Activated T-helper 17 cell treated with anti-CD3 and anti-CD28 coated beads, Interleukin-2, amount 50 U/mL, for 72 hours (primary cell): ENCODE measurements at regions not wholly inside any gene's neighbourhood (a gene's known extent, or its start where the extent isn't known, plus 50 kb on each side); places are given as distances from the start of the nearest gene placed in this dataset.

Experiments used
- ATAC-seq: fragments of 150-1000 bp; cut with Tn5 transposase; replicated peaks from 2 replicates; pipeline ENCODE4 v1.10.0; 2021; ENCODE audit warnings: mild to moderate bottlenecking, moderate library complexity
- H3K27ac Mint-ChIP-seq: one replicate; pipeline ENCODE4 v1.8.0; 2022; ENCODE audit warnings: mixed read lengths
- H3K27me3 Mint-ChIP-seq: one replicate; pipeline ENCODE4 v1.8.0; 2022; ENCODE audit warnings: mixed read lengths
- H3K36me3 Mint-ChIP-seq: one replicate; pipeline ENCODE4 v1.8.0; 2022; ENCODE audit warnings: low read depth, mild to moderate bottlenecking, mixed read lengths
- H3K4me1 Mint-ChIP-seq: one replicate; pipeline ENCODE4 v1.8.0; 2022; ENCODE audit warnings: mixed read lengths
- H3K4me3 Mint-ChIP-seq: one replicate; pipeline ENCODE4 v1.8.0; 2022; ENCODE audit warnings: mild to moderate bottlenecking, mixed read lengths
- H3K9me3 Mint-ChIP-seq: one replicate; pipeline ENCODE4 v1.8.0; 2022; ENCODE audit warnings: mixed read lengths

DNA sequence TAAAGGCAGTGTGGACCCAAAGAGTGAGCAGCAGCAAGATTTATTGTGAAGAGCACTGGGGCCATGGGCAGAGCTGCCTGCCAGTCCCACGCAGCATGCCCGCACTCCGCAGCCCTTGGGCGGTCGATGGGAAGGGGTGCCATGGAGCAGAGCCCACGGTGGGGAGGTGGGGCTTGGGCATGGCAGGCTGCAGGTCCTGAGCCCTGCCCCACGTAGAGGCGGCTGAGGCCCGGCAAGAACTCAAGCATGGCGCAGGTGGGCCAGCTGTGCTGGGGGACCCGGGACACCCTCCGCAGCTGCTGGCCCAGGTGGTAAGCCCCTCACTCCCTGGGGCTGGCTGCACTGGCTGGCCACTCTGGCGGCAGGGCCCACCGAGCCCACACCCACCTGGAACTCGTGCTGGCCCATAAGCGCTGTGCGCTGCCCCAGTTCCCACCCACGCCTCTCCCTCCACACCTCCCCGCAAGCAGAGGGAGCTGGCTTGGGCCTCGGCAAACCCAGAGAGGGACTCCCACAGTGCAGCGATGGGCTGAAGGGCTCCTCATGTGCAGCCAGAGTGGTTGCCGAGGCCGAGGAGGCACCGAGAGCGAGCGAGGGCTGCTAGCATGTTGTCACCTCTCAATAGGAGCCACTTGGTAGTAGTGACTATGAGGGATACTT lies 1218.8 kb upstream of the EPHA6 start:
- no peaks in the 10 kb centered on the region for H3K4me1 Mint-ChIP-seq
- no peaks in the 10 kb centered on the region for H3K36me3 Mint-ChIP-seq
- H3K4me3 Mint-ChIP-seq, result no peak overlapping the region
- no peak for ATAC-seq
- H3K9me3 Mint-ChIP-seq, result no peaks in the 10 kb centered on the region
- H3K27me3 Mint-ChIP-seq, result no peaks in the 10 kb centered on the region
- no peak overlapping the region for H3K27ac Mint-ChIP-seq

DNA sequence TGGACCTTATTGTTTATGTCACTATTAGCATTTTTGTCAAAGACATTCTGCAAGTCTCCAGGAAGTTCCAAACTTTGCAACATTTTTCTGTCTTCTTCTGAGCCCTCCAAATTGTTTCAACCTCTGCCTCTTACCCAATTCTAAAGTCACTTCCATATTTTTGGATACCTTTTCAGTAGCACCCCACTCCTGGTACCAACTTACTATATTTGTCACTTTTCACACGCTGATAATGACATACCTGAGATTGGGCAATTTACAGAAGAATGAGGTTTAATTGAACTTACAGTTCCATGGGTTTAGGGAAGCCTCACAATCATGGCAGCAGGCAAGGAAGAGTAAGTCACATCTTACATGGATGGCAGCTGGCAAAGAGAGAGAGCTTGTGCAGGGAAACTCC lies 1206.5 kb upstream of the EPHA6 start:
- no peak overlapping the region for H3K4me3 Mint-ChIP-seq
- no peak for ATAC-seq

DNA sequence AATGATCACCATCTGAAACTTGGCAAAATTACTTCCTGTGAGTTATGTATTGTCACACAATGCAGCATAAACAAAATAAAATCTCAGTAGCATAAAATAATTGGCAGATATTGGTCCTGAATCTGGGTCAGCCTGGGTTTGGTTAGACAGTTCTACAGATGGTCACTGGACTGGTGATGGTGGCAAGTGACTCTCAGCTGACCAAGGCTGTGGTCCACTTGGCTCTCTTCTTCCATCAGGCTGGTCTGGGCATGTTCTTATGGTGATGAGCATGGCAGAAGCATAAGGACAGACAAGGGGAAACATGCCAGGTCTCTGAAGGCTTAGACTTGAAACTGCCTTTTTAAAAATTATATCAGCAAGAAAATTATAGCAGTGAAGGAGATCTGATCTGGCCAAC lies 1205.0 kb upstream of the EPHA6 start:
- Mint-ChIP-seq H3K27ac (no peak overlapping the region), H3K36me3 (no peaks in the 10 kb centered on the region), H3K9me3 (peaks cover 14% of the 10 kb centered on the region), H3K4me1 (no peaks in the 10 kb centered on the region), H3K27me3 (no peaks in the 10 kb centered on the region), H3K4me3 (no peak overlapping the region)
- no peak for ATAC-seq

More for the DNA sequence above, 1206.5 kb upstream of the EPHA6 start:
- Mint-ChIP-seq H3K27me3 (no peaks in the 10 kb centered on the region), H3K9me3 (peaks cover 14% of the 10 kb centered on the region), H3K27ac (no peak overlapping the region), H3K36me3 (no peaks in the 10 kb centered on the region), H3K4me1 (no peaks in the 10 kb centered on the region)

DNA sequence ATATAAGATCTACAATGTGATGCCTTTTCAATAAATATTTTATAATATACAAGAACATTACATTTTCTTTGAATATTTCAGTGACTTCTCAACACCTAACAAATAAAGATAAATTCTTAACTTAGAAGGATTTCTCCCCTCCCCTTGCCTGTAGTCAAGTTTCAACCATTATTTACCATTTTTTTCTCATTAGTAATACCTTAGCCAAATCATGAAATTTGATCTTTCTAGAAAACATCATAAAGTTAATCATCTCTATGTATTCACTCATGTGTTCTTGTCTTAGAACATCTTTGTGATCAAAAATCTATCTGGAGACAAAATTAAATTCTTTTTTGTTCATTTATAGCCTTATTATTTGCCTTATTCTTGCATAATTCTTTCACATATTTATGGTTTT lies 1201.8 kb upstream of the EPHA6 start:
- no peaks in the 10 kb centered on the region for H3K4me1 Mint-ChIP-seq
- H3K36me3 Mint-ChIP-seq, result no peaks in the 10 kb centered on the region

DNA sequence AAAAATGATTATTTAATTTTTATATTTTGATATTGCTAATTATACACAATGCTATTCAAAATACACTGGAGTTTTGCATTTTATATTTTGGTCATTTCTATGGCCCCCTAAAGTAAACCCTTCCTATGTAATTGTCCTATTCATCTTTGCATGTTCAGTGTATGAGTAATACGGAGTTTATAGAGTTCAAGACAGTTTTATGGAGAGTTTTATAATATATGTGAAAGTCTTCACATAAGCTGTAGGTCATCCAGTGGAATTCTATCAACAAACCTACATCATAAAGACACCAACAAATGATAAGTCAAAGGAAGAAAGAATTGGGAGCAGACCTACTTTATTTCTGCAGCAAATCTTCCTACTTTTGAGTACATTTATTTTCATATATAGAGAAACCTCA lies 1200.4 kb upstream of the EPHA6 start:
- no peak overlapping the region for H3K4me3 Mint-ChIP-seq
- H3K4me1 Mint-ChIP-seq, result no peaks in the 10 kb centered on the region
- H3K27ac Mint-ChIP-seq, result no peak overlapping the region
- H3K36me3 Mint-ChIP-seq, result no peaks in the 10 kb centered on the region
- ATAC-seq, result no peak
- H3K27me3 Mint-ChIP-seq, result no peaks in the 10 kb centered on the region
- H3K9me3 Mint-ChIP-seq, result no peaks in the 10 kb centered on the region

More for the DNA sequence above, 1201.8 kb upstream of the EPHA6 start:
- peaks cover 3% of the 10 kb centered on the region for H3K9me3 Mint-ChIP-seq
- no peak overlapping the region for H3K27ac Mint-ChIP-seq
- no peaks in the 10 kb centered on the region for H3K27me3 Mint-ChIP-seq
- ATAC-seq, result no peak
- H3K4me3 Mint-ChIP-seq, result no peak overlapping the region

DNA sequence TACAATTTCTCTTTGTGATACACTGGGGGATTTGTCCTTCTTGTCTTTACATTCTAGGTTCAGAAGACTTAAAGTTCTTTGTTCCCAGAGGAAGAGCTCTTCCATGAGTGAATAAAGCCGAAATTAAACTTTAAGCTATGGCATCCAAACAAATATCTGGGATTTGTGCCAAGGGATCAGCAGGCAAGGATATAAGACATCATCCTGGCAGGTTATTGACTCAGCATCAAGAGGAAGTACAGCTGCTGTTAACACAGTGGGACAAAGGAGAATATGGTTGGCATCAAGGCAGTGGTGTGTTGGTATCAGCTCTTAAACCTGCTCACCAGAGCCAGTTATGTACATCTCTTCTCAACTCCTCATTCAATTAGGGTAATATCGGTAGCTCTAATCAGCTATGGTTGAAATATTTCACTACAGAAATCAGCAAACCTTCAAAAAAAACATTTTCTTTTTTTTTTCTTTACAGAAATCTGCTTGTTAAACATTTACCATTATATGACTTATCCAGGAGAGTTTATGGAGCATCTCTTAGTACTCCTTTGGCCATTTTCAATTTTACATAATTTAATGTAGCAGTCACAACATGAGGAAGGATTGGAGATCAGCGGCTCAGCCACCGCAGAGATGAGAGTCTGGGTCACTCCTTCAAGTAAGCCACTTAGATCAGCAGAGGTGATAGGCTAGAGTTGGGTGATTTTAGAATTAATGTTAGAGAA lies 1198.6 kb upstream of the EPHA6 start:
- Mint-ChIP-seq H3K4me1 (no peaks in the 10 kb centered on the region), H3K4me3 (no peak overlapping the region), H3K27ac (no peak overlapping the region)

DNA sequence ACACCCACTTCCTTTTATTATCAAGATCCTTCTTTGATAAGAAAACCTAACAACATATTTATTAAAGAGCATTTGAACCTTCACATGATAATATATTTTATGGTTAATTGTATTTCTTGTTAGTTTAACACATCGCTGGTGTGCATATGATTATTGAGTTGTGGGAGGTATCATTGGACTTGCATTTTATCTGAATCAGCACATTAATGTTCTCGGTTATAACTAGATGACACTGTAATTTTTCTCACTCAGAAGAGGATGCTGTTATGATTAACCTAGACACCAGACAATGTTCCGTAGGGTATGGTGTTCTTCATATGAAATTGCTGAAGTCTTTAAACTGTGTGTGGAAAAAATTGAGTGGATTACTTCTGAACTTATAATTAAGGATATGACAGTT lies 1188.3 kb upstream of the EPHA6 start:
- no peak for ATAC-seq
- no peaks in the 10 kb centered on the region for H3K36me3 Mint-ChIP-seq
- no peaks in the 10 kb centered on the region for H3K27me3 Mint-ChIP-seq
- no peak overlapping the region for H3K4me3 Mint-ChIP-seq
- no peaks in the 10 kb centered on the region for H3K4me1 Mint-ChIP-seq
- H3K9me3 Mint-ChIP-seq, result peaks cover 3% of the 10 kb centered on the region
- no peak overlapping the region for H3K27ac Mint-ChIP-seq

More for the DNA sequence above, 1198.6 kb upstream of the EPHA6 start:
- no peaks in the 10 kb centered on the region for H3K36me3 Mint-ChIP-seq
- ATAC-seq, result no peak
- H3K27me3 Mint-ChIP-seq, result no peaks in the 10 kb centered on the region
- H3K9me3 Mint-ChIP-seq, result no peaks in the 10 kb centered on the region

DNA sequence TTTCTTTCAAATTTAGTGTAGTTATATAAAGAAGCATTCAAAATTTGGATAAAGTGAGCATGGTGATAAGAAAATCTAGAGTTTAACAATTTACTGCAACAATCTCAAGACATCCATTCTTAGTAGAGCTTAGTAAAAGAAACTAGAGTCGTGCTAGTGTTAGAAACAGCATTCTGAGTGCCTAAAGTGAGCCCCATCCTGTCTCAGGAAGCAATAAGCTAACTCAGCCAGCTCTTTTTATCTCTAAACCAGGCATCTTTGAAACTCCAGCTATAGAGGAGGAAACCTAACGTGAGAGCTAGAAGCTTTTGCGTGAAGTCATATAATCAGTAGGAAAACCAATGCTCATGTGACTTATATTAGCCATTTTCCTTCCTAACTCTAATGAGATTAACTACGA lies 1187.1 kb upstream of the EPHA6 start:
- H3K36me3 Mint-ChIP-seq, result no peaks in the 10 kb centered on the region
- H3K9me3 Mint-ChIP-seq, result peaks cover 4% of the 10 kb centered on the region
- no peaks in the 10 kb centered on the region for H3K27me3 Mint-ChIP-seq
- no peaks in the 10 kb centered on the region for H3K4me1 Mint-ChIP-seq
- H3K27ac Mint-ChIP-seq, result no peak overlapping the region
- no peak overlapping the region for H3K4me3 Mint-ChIP-seq
- ATAC-seq, result no peak

DNA sequence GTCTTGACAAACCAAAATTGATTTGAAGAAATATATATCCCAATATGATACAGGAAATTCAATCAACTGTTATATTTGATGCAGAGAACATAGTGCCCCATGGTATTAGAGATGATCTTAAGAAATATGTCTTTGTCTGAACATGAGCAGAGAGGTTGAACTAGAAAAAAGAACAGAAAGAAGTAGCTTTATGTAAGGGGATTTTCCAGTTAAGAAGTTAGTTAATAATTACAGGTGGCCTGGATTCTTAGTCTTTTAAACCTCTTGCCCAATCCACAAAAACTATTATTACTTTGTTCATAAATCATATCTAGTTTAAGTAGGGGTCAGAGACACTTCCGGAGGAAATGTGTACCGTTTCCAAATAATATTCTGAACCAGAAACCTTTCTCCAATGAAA lies 1186.7 kb upstream of the EPHA6 start:
- Mint-ChIP-seq H3K4me3 (no peak overlapping the region), H3K36me3 (no peaks in the 10 kb centered on the region), H3K4me1 (no peaks in the 10 kb centered on the region), H3K9me3 (peaks cover 4% of the 10 kb centered on the region), H3K27ac (no peak overlapping the region), H3K27me3 (no peaks in the 10 kb centered on the region)
- no peak for ATAC-seq

DNA sequence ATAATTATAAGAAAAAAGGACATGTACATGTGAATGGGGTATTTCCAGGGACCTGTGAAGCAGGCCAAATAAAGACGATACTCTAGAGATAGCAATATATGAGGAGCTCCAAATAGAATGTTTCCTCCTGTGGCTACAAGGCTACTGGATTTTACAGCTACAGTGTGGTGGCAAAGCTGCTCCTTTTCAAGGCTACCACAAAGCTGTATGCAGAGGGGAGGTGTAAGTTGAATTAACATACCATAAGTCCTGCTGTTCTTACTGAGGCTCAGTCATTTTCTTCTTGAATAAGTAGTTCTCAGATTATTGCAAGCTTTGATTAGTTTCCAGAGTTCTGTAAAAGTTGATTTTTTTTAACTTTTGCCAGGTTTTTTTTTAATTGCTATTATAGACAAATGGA lies 1184.6 kb upstream of the EPHA6 start:
- Mint-ChIP-seq H3K4me1 (no peaks in the 10 kb centered on the region), H3K9me3 (peaks cover 4% of the 10 kb centered on the region), H3K36me3 (no peaks in the 10 kb centered on the region), H3K27ac (no peak overlapping the region), H3K4me3 (no peak overlapping the region), H3K27me3 (no peaks in the 10 kb centered on the region)
- ATAC-seq, result no peak

DNA sequence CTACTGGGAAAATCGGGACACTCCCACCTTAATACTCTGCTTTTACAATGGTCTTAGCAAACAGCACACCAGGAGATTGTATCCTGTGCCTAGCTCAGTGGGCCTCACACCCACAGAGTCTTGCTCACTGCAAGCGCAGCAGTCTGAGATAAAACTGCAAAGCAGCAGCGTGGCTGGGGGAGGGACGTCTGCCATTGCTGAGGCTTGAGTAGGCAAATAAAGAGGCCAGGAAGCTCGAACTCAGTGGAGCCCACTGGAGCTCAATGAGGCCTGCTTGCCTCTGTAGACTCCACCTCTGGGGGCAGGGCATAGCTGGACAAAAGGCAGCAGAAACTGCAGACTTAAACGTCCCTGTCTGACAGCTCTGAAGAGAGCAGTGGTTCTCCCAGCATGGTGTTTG lies 1169.1 kb upstream of the EPHA6 start:
- peaks cover 9% of the 10 kb centered on the region for H3K9me3 Mint-ChIP-seq
- no peak for ATAC-seq

DNA sequence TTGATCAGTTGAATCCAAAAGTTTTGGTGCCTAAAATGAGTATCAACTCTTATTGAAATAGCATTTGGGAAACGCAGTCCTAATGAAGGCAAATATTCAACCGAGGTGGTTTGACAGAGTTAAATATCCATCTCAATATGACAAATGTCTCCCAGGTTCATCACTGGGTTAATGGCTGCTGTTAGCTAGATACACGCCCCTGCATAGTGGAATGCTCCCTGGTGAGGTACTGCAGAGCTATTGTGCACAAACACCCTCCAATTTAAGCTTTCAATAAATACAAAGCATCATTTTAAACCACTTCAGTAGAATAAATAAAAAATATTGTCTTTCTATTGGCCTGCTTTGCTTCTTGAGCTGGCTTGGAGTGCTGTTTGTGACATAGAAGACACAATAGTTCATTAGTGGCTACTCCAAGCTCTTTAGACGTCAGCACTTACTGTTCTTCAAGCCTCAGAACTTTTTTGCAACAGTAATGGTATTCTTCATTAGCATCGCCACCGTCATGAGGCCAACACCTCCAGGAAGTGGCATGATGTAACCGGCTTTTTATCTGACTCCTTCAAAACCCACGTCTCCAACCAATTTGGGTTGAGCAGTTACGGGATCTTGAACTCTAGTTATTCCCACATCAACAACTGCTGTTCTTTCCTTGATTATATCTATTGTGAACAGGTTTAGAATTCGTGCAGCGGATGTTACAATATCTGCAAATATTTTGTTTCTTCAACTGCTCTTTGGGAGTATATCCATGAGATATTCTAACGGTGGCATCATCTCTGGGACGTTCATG lies 1159.6 kb upstream of the EPHA6 start:
- Mint-ChIP-seq H3K27me3 (no peaks in the 10 kb centered on the region), H3K27ac (no peak overlapping the region), H3K4me1 (no peaks in the 10 kb centered on the region), H3K9me3 (no peaks in the 10 kb centered on the region), H3K36me3 (no peaks in the 10 kb centered on the region), H3K4me3 (no peak overlapping the region)
- ATAC-seq, result no peak

More for the DNA sequence above, 1169.1 kb upstream of the EPHA6 start:
- no peaks in the 10 kb centered on the region for H3K4me1 Mint-ChIP-seq
- H3K36me3 Mint-ChIP-seq, result no peaks in the 10 kb centered on the region
- no peaks in the 10 kb centered on the region for H3K27me3 Mint-ChIP-seq
- no peak overlapping the region for H3K4me3 Mint-ChIP-seq
- no peak overlapping the region for H3K27ac Mint-ChIP-seq

DNA sequence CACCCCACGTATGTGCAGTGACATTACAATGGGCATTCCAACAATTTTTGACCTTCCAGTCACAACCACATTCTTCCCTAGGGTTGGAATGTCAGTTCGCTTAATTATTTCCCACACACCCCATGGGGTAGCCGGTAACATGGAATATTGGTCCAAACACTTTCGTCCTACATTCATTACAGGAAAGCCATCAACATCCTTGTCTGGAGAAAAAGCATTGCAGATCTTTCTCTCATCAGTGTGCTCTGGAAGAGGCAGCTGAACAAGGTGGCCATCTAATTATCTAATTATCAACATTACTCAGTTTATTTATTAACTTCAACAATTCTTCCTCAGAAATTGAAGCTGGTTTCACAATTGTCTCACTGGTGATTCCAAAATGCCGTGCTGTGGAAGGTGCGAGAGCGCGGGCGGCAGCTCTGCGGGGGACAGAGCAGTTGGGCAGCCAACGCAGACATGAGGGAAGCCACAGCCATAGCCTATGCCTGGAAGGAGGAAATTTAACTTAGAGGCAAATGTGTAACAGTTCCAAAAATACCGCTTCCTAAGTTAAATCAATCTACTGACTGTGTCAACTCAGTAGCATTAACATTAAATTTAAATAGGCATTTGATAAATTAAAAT lies 1158.9 kb upstream of the EPHA6 start:
- H3K27ac Mint-ChIP-seq, result no peak overlapping the region
- H3K36me3 Mint-ChIP-seq, result no peaks in the 10 kb centered on the region
- H3K9me3 Mint-ChIP-seq, result no peaks in the 10 kb centered on the region
- no peaks in the 10 kb centered on the region for H3K4me1 Mint-ChIP-seq
- no peaks in the 10 kb centered on the region for H3K27me3 Mint-ChIP-seq
- no peak for ATAC-seq
- no peak overlapping the region for H3K4me3 Mint-ChIP-seq

DNA sequence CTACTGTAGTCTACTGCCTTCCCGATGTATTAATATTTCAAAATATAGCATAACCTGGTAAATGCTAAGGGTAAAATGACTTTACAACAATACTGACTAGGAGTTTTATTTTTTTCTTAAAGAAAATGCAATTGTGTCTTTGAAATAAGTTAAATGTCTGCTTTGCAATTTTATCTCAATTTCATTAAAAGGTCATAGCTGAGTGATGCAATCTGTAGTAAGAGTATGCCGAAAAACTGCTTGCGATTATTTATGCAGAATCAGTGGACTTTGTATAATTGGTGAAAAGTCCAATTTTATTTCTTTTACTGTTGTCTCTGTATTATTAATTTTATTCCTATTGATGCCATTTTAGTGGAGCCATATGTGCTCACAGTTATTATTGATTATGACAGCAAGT lies 1143.6 kb upstream of the EPHA6 start:
- H3K27ac Mint-ChIP-seq, result no peak overlapping the region
- no peak for ATAC-seq
- no peaks in the 10 kb centered on the region for H3K27me3 Mint-ChIP-seq
- no peaks in the 10 kb centered on the region for H3K9me3 Mint-ChIP-seq
- H3K4me3 Mint-ChIP-seq, result no peak overlapping the region
- no peaks in the 10 kb centered on the region for H3K36me3 Mint-ChIP-seq
- H3K4me1 Mint-ChIP-seq, result no peaks in the 10 kb centered on the region
